PFSK-1 (cell line): ENCODE measurements at regions not wholly inside any gene's neighbourhood (a gene's known extent, or its start where the extent isn't known, plus 50 kb on each side); places are given as distances from the start of the nearest gene placed in this dataset.

Experiments used
- POLR2AphosphoS5 ChIP-seq: IDR thresholded peaks from 2 replicates; pipeline ENCODE4 v1.6.1; 2012; ENCODE audit warnings: low read depth, mild to moderate bottlenecking, control low read depth, low read length, moderate library complexity
- TAF1 ChIP-seq: IDR thresholded peaks from 2 replicates; pipeline ENCODE4 v1.6.1; 2012; ENCODE audit warnings: low read length, control low read depth, borderline replicate concordance; ENCODE audit not compliant: insufficient read depth

- no peak for TF ChIP-seq POLR2AphosphoS5
- TF ChIP-seq TAF1: no peak
These were observed 277.7 kb upstream of the KLF6 start for GRCh38 chr10:4062751-4063150.
